ENCODE measurements at regions not wholly inside any gene's neighbourhood (a gene's known extent, or its start where the extent isn't known, plus 50 kb on each side); places are given as distances from the start of the nearest gene placed in this dataset.

DNA sequence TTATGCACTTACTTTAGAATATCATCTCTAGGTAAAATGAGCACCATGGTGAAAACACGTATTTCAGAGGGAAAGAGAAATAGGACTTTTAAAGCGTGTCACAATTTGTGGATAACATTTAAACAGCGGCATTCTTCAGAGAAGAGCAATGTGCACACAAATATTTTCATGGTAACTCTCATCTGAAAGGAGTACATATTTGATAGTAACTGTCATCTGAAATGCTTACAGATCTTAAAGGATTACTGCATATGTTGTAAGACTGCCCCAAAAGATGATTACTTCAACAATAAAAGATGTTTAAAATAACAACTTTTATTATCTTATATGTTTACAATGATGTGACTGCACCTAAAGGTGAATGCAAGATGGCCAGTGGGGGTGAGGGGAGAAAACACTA is 408.8 kb downstream of the PLA2G4A start:
- no peak for DNase-seq

DNA sequence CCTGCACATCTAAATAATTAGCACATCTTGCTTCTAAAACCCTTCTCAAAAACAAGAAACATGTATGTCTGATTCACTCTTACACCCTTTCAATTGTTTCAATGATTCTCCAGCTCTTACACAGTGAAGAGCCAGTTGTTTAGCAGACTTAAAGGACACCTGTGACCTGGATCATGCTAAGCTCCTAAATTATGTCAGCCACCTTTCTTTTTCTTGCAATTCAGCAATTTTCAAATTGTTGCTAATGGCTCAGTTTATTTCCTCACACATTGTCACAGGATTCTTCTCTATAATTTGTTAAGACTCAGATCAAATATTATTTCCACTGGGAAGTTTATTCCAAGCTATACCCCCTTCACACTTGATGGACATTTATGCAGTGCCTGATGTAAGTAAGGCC is 413.2 kb downstream of the PLA2G4A start:
- no peak for DNase-seq

DNA sequence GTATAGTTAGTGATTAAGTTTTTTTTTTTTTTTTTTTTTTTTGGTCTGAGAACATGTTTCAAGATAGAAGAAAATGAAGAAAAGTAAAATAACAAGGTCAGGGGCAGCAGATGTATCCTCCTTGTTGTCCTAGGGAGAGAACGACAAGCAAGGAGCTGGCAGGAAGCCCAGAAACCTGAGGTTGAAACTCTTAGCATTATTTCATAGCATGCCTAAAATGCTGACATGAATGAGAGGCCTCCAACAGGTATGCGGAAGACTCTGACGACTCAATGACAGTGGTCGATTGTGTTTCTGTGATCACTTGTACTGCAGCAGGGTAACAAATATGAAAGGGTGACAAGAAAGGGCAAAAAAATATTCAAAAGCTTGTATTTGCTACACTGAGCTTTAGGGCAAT is 415.9 kb downstream of the PLA2G4A start:
- DNase-seq: no peak

DNA sequence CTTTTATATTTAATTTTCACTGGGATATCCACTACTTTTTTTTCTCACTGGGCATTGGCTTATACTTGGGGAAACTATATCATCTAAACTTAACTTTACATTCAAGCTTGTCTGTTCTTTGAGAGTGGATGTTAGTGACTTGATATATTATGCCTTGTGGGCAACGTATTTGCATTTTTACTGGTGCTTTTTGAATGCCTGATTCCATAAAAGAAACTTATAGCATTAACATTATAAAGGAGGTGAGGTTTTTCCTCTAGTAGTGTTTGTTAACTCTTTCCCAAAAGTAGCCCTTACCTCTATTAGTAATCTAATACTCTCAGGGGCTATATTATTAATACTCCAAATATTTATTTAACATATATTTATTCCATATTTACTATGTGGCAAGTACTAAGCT is 416.5 kb downstream of the PLA2G4A start:
- no peak for DNase-seq

DNA sequence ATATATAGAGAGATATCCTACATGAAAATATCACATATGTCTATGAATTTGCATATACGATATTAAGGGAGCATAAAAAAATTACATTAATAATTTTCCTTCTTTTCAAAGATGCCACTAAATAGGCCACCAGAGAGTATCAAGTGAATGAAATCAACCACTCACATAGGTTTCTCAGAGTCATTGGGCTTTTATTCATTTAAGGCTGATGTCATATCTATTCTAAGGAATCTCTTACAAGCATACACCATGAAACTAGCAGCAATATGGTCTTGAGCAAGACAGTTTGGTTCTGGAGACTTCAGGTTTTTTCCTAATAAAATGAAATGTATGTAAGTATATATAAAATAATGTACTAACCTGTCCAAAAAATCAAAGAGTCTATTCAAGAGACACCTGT is 420.4 kb downstream of the PLA2G4A start:
- DNase-seq: no peak

DNA sequence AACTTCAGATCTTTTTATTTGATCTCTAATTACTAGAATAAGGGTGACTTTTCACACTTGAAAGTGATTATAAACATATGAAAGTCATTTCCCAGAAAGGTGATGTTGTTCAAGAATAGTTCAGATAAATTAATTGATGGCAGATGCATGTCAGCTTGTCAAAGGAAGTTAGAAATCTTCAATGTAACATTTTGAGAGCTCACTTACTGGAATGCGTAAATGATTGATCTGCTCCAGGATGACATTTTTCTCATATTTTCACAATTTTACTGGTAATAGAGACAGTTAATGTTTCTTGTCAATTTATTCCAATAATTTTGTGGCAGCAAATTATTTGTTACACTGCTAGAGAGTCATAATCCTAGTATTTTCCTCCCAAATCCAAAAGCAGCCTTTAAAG is 424.2 kb downstream of the PLA2G4A start:
- DNase-seq: no peak

DNA sequence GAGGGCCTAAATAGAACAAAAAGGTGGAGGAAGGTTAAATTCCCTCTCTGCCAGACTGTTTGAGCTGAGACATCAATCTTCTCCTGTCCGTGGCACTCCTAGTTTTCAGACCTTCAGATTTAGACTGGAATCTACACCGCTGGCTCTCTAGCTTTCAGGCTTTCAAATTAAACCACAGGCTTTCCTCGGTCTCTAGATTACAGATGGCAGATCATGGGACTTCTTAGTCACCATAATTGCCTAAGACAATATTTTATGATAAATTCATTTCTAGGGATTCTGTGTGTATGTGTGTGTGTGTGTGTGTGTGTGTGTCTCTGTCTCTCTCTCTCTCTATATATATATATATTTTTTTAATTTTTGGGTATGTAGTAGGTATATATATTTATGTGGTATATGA is 428.7 kb downstream of the PLA2G4A start:
- no peak for DNase-seq

DNA sequence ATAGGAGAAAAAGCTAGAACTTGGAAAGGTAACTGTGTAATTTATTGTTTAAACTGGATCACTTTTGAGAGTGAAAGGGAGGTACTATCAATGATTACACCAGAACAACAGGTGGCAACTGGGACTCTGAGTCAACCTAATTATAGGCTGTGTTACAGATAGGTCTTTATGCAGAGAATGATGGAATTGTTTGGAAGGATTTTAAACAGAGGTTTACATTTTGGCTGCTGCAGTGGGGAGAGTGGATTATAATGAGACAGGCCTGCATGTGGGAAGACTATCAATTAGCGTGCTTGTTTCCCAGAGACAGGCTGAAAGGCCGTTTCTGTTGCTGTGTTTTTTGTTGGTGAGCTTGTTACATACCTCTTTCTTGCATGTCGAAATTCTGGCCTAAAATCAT is 432.9 kb downstream of the PLA2G4A start:
- no peak for DNase-seq

DNA sequence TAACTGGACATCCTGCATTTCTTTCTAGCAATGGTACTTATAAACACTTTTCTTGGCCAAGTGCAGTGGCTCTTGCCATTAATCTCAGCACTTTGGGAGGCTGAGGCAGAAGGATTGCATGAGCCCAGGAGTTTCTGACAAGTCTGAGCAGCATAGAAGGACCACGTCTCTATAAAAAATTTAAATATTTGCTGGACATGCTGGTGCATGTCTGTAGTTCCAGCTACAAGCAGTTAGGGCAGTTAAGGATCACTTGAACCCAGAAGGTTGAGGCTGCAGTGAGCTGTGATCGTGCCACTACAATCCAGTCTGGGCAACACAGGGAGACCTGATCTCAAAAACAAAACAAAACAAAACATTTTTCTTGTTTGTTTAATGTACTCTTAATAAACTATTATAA is 434.0 kb downstream of the PLA2G4A start:
- DNase-seq: no peak

DNA sequence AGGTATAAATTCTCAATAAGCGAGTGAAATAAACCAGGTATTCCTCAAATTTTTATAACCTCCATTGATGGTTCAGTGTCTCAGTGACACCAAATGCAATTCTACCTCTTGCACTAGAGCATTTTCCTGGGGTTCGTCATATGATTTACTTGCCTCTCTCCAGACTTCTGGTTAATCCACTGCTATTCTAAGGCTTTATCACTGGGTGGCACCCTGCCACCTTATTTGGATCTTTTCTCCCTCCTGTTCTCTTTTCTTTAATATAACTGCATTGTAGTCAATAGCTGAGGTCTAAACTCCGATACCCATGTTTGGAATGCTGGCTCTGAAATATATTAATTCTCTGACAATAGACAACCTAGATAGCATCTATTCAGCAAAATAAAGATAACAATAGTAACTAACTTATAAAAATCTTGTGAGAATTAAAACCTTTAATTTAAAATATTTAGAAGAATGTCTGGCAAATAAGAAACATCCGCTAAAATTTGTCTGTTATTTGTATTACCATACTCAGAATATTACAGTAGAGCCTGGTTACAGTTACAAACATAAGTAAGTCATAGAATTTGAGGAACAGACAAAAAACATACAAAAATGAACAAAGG is 436.4 kb downstream of the PLA2G4A start:
- no peak for DNase-seq

DNA sequence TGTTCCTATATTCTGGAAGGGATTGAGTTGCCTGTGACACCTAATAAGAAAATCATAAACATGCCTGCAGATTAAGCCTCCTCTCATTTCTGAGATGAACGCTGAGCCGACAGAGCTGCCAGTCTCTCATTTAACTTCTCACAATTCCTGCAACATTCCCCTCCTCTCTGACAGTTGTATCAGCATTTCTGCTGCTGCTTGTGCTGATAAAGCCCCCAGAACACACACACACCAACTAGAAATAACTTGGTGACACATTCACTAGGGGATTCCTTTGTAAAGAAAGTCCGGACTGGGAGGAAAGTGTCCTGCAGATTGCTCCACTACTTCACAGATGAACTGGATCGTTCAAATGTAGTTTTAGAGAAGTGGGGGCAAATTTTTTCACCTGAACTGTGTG is 437.3 kb downstream of the PLA2G4A start:
- no peak for DNase-seq

DNA sequence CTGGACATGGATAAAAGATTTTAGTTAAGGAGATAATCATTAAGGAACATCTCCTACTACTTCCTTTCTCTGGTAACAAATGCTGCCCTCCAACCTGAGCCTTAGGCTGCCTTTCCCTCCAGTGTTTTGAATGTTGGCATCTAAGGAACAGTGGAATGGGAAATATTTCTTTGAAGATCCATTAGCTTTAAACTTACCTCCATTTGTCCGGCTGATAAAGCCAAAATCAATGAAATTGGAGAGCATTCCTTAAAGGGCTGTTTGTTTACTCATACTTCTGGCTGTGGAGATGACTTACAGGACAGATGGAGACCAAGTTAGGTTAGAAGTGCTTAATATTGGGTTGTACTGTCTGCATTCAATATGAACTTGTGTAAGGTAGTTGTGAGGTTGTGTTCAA is 439.1 kb downstream of the PLA2G4A start:
- no peak for DNase-seq

DNA sequence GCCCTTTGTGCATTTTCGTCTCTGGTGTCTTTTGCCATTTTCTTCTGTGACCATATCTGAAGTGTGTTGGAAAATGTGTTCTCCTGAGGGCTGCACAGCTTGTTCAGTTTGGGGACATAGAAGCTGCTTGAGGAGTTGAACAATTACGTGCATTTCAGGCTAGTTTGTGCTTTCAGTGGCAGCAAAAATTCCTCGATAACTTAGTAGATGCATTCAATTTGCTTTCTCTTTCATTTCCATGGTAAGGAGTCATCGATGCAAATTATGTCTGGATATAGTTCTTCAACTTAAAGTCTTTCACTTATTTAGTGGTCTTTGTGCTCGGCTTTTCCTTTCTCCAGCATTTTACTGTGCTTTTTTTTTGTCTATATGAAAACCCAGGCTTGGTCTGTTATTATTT is 441.5 kb downstream of the PLA2G4A start:
- DNase-seq: no peak

DNA sequence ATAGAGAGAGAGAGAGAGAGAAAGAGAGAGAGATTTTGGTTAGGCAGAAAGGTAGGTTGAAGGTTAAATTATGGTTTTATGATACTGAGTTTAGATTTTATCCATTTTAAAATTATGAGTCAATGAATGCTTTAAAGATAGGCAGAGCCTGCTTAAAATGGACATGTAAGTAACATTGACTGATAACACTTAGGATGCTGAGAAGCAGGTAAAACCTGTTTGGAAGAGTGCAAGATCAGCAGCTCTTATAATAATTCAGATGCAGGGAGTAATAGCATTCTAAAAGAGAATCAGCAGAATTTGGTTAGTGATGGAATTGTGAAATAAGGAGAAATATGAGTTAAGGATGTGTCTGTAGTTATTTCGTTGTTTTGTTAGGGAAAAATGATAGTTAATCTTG is 446.6 kb downstream of the PLA2G4A start:
- DNase-seq: no peak

DNA sequence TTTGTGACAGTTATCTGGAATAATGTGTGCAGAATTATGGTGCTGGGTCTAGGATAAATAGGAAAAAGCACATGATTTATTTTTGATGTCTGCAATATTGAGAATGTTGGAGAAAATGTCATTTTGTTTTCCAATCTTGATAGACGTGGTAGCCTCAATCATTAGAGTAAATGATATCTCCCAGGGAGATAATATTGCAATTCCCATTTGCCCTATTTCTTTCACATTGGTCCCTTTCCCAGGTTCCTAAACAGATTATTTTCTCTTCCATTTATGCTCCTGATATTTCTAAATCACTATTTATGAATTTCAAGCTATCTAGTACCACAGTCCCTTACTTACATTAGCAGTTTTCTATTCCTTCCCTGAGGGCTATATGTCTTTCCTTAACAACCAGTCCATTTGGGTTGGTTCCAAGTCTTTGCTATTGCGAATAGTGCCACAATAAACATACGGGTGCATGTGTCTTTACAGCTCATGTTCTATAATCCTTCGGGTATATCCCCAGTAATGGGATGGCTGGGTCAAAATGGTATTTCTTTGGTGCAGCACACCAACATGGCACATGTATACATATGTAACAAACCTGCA is 447.3 kb downstream of the PLA2G4A start:
- DNase-seq: no peak

DNA sequence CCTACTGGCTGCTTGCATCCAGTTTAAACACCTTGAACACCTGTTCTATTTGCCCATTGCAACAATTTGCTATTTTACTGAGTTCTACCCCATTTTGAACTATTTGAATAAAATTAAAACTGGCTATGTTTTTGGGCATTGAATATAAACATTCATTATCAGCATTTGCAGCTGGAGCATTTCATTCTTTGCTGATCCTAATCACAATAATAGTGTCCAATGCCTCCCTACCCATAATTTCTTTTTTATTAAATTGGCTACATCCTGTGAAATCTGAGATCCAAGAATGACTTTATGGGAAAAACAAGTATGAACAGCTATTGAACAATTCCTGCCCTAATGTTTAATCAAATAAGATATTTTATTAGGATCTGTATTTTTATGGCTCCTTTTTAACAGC is 447.9 kb downstream of the PLA2G4A start:
- DNase-seq: no peak

DNA sequence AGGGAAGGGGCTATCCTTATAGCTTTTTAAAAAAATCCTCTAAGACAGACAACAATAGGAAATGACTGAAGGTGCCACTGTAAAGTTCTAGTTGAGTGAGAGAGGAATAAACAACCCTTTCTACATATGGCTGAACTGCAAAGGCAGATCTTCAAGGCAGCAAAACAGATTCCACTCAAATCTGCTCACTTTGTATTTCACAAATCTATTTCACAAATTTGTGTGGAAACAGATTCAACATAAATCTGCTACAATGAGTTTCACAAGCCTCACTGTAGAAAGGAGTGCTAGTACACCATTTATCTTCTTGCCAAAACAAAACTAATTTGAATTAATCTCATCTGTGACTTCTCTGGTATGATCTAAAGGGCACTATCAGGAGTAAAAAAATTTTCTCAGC is 451.3 kb downstream of the PLA2G4A start:
- no peak for DNase-seq

DNA sequence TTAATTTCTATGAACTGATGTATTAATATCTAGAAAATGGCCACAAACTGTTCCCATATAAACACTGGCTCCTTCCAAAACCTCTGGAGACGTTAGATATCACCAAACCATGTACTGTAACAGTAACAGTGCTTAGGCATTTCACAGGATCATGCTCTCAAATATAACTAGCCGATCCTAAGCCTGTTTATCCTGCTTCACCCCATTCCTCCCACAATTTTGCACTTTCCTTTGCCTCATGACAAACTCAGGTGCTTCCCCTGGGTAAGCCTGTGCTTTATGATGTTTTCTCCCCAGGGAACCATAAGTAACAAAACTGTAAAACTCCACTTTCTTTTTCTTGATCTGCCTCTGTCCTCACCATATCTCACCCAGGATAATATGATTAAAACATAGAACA is 452.3 kb downstream of the PLA2G4A start:
- no peak for DNase-seq

DNA sequence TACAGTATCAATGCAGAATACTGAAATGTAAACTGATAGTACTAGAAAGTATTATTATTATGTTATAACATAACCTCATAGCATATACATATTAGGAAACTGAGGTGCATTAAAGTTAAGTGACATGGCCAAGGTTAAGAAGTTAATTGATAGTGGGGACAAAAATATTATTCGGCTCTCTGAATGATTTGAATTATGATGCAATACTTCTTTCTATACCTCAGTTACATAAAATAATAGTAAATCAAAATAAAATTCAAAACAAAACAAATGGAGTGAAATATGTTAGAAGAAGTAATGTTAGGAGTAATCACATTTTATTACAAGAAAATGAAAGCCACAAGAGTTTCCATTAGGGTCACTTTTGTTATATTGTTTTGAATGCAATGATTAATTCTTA is 455.2 kb downstream of the PLA2G4A start:
- DNase-seq: no peak

DNA sequence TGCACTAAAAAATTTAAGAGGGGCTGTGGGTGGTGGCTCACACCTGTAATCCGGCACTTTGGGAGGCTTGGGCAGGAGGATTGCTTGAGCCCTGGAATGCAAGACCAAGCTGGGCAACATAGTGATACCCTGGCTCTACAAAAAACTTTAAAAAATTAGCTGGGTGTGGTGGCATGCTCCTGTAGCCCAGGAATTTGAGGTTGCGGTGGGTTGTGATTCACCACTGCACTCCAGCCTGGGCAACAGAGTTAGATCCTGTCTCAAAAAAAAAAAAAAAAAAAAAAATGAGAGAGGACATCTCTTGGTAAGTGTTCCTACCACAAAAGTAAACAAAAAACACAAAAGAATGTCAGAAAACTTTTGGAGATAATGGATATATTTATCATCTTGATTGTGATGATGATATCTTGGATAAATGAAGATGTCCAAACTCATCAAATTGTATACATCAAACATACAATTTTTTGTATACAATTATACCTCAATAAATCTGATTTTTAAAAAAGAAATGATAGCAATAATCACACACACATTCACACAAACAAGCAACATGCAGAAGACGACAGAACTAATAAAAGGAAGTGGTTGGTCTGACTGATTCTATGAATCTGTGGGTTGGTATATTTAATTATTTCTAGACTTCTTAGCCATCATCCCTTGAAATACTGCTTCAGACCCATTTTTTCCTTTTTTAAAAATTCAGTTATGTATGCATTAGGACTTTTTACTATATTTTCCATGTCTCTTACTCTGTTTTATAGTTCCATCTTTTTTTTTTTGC is 465.9 kb downstream of the PLA2G4A start:
- no peak for DNase-seq

DNA sequence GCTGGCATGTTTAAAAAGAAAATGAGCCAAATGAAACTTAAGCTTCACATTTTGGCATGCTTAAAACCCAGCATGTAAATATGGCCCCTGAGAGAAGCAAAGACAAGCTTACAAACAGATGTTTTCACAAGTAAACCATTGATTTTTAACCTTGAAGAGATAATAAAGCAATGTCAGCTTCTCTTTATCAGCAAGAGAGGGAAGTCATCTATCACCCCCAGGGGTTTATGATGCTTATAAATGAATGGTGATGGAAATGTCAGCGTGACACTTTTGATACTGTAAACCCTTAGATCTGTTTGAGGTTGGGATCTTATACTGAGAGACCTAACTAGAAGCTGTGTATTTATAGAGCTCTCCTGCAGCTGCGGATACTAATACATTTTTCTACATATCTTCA is 471.3 kb downstream of the PLA2G4A start:
- DNase-seq: no peak

DNA sequence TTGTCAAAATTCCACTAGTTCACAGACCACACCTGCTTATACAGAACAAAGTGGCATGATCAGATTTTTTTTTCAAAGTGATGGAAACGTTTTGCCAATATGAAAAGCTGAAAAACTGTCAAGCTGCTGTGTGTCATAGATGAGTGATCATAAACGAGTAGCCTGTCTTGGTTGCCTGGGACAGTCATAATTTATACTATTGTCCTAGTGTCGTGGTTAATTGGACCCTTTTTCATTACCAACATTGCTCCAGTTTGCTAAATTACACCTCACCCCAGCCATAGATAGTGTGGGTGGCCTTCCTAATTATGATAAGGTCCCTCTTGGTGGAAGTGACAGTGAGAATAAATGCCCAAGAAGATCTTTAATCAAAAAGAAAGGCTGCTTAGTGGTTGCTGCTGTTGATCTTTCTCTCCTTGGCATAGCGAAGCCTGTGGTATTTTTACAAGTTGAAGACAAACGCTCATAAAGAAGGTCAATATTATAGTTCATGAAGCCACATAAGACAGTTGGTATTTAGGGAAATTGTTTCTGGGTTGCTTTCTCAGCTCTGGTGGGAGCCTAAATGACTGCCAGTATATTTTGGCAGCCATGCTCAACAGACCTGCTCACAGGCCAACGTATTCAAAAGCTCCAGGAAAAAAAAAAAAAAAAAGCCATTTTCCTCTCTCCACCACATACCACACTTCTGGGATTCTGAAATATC is 478.1 kb downstream of the PLA2G4A start:
- DNase-seq: no peak

DNA sequence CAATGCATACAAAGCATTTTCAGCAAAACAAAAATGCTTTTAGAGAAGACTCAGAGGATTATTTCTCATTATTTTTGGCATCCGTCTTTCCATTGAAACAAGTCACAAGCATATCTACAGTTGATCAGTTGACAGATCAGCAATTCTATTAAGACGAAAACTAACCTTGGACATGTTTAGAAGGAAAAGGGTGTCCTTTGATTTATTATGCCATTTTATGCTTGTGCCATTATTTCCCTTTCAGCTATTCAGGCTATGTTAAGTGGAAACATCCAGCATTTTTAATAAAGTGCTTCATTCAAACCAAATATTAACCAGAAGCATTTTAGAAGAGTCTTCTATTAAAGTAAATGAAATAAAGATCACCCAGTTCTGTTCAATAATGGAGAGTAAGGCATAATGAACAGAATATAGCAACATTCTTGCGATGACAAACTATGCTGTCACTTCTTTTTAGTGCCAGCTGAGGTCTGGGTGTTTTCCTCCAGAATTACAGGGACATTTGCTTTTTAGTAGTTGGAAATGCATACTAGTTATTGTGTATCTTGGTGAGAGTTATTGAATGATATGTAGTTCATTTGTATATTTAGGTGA is 481.4 kb downstream of the PLA2G4A start:
- no peak for DNase-seq

DNA sequence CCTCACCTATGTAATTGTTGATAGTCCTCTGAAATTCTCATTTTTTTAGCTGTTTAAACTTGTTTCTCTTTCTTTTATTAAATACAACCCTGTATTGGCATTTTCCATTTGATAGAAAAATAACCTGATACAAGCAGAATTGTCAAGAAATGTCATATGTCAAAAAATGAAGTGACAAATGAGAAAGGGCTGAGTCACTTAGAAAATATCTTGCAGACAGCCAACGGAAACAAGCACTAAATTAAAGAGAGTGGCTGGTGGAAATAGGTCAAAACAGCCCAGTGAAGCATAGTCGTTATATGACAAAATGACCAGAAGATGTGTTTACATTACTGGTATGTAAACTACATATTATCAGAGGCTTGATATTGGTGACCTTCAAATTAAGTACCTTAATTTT is 484.4 kb downstream of the PLA2G4A start:
- DNase-seq: no peak
